Fibroblast of the aortic adventitia (primary cell): ENCODE measurements at regions not wholly inside any gene's neighbourhood (a gene's known extent, or its start where the extent isn't known, plus 50 kb on each side); places are given as distances from the start of the nearest gene placed in this dataset.

Source experiments
- DNase-seq: peaks from one replicate; pipeline ENCODE4 v3.0.0-alpha.2; 2010; ENCODE audit warnings: low read depth
- H3K4me3 ChIP-seq: 2 replicates; pipeline ENCODE4 v1.5.1; 2011; ENCODE audit warnings: low read depth, mild to moderate bottlenecking, control low read depth, low read length, moderate library complexity
- CTCF ChIP-seq: IDR thresholded peaks from 2 replicates; pipeline ENCODE4 v1.5.1; 2011; ENCODE audit warnings: mild to moderate bottlenecking, low read length, control low read depth, inconsistent platforms; ENCODE audit not compliant: insufficient read depth

GRCh38 chr2:200168641-200169555 is 137.6 kb upstream of the SPATS2L start:
- no peak for DNase-seq
- H3K4me3 ChIP-seq, result no peak overlapping the region
- TF ChIP-seq CTCF, result no peak

DNA sequence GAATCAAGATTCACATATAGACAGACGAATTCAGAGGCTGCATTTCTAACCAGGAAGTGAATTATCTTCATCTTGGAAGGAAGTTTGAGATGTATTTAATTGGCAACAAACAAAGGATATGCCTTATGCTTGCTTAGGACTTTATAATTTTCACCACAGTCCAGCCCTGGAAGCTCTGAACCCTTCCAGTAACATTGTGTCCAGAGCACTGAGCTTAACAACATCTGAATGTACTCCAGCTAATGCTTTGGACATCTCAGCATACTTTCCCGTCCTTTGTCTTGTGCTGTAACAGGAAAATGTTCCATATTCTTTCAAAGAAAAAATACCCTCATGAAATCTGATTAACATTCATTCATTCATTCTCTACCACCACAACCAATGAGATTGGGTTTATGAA is 136.3 kb upstream of the SPATS2L start:
- DNase-seq, result no peak
- no peak overlapping the region for H3K4me3 ChIP-seq
- no peak for TF ChIP-seq CTCF

GRCh38 chr2:200171731-200172482 is 134.6 kb upstream of the SPATS2L start:
- no peak for DNase-seq
- no peak overlapping the region for H3K4me3 ChIP-seq
- TF ChIP-seq CTCF, result no peak

DNA sequence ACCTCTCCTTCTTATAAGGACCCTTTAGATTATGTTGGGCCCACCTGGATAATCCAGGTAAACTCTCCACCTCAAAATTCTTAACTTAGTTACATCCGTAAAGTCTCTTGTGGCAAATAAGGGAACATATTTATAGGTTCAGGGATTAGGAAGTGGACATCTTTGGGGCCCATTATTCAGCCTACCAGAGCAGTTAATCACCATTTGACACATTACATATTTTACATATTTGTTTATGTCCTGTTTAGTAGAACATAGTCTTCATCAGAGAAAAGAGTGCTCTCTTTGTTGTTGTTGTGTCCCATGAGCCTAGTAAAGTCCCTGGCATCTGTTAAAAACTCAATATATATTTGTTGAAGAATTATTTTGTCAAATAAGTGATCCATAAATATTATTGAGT is 134.0 kb upstream of the SPATS2L start:
- TF ChIP-seq CTCF, result no peak
- DNase-seq, result no peak
- no peak overlapping the region for H3K4me3 ChIP-seq

GRCh38 chr2:200172944-200173581 is 133.4 kb upstream of the SPATS2L start:
- no peak for TF ChIP-seq CTCF
- DNase-seq, result no peak
- H3K4me3 ChIP-seq, result no peak overlapping the region

- H3K4me3 ChIP-seq, result no peak overlapping the region
- no peak for TF ChIP-seq CTCF
- no peak for DNase-seq
Observed at GRCh38 chr2:200173691-200174090, 132.8 kb upstream of the SPATS2L start.
